Stomach (tissue), 8 donors: ENCODE measurements at regions not wholly inside any gene's neighbourhood (a gene's known extent, or its start where the extent isn't known, plus 50 kb on each side); places are given as distances from the start of the nearest gene placed in this dataset.

Experiments used
- DNase-seq, 2 donors: peaks; one replicate each; pipeline versions ENCODE4 v3.0.0 to v3.0.0-alpha.2; 2013 to 2019
- H3K27ac ChIP-seq, 5 donors: fragments of 200-600 bp in 4 of 5; sonication (generic) in 4 of 5; one replicate each; pipeline ENCODE4 v1.5.1; 2013 to 2019; ENCODE audit warnings: mild to moderate bottlenecking in 1 of 5, moderate library complexity in 1 of 5
- H3K27me3 ChIP-seq, 3 donors: fragments of 200-600 bp; sonication (generic); one replicate each; pipeline ENCODE4 v1.5.1; 2017 to 2019; ENCODE audit warnings: mixed run types in 1 of 3
- H3K36me3 ChIP-seq, 4 donors: fragments of 200-600 bp; sonication (generic); 1 replicate in 3 of 4; 2 replicates in 1 of 4; pipeline ENCODE4 v1.5.1; 2016 to 2019
- H3K4me1 ChIP-seq, 4 donors: fragments of 200-600 bp; sonication (generic); one replicate each; pipeline ENCODE4 v1.5.1; 2016 to 2019
- H3K4me3 ChIP-seq, 4 donors: fragments of 200-600 bp; sonication (generic) in 3 of 4; one replicate each; pipeline ENCODE4 v1.5.1; 2016 to 2019; ENCODE audit warnings: mild to moderate bottlenecking in 1 of 4
- H3K9me3 ChIP-seq, 4 donors: fragments of 200-600 bp; sonication (generic); one replicate each; pipeline ENCODE4 v1.5.1; 2016 to 2019
- CTCF ChIP-seq, 7 experiments: fragments of 450-650 bp in 4 of 7; fragments of 200-600 bp in 3 of 7; sonication (generic) in 3 of 7; IDR thresholded peaks; one replicate each; pipeline ENCODE4 v1.5.1; 2016 to 2019; ENCODE audit warnings: antibody characterized with exemption in 7 of 7, control low read depth in 2 of 7, mild to moderate bottlenecking in 1 of 7
- EP300 ChIP-seq: sonication (generic); formaldehyde crosslinking; IDR thresholded peaks from one replicate; pipeline ENCODE4 v1.6.1; 2017; ENCODE audit warnings: antibody characterized with exemption
- POLR2A ChIP-seq, 4 donors: fragments of 450-650 bp; IDR thresholded peaks; one replicate each; pipeline ENCODE4 v1.6.1; 2016; ENCODE audit warnings: antibody characterized with exemption in 4 of 4, control low read depth in 2 of 4, mild to moderate bottlenecking in 1 of 4, moderate library complexity in 1 of 4
- POLR2AphosphoS5 ChIP-seq, 3 donors: sonication (generic); formaldehyde crosslinking; IDR thresholded peaks; one replicate each; pipeline ENCODE4 v1.6.1; 2016; ENCODE audit warnings: antibody characterized with exemption in 3 of 3
- whole genome bisulfite sequencing, 5 donors: extraction: QIAGEN DNeasy Blood & Tissue Kit in 3 of 5; methylation state at CpG; one replicate each; pipeline versions ENCODE4 v1.1.5 to v1.1.7; 2013 to 2018; 5-methylcytosine and 5-hydroxymethylcytosine counted together
- intact Hi-C: fragments of 100-400 bp; cut with DNase I; formaldehyde crosslinking; loops from one replicate; pipeline ENCODE4 v1.15.1; 2023; ENCODE audit warnings: low total_unique reads
- donor health status: healthy with polysubstance abuse.
- donor health status: Bipolar disorder and iron deficiency.
- donor health status: healthy.

DNA sequence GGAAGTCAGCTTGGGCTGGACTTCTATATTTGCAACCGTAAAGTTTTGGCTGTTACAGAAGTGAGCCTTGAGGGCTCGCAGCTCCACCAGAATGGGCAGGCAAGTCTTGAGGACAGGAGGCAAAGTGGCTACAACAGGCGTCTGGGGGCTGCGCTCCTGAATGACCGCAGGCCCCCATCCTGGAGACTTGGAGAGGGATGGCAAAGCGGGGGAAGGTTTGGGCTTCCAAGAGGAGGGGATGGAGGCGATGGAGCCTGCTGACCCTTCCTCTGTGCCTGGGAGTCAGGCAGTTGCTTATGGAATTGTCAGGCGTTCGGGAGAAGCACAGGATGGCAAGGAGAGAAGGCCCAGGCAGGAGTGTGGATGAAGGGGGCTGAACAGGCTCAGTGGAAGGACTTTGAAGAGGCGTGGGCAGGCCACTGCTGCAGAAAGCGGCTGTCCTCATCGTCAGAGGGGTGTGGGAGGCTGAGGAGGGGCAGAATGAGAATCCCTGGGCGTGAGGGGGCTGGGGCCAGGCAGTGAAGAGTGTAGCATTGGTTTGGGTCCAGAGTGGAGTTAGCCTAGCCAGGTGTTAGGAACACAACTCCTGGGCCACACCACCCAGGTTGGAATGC is 72.3 kb downstream of the INHBB start:
- WGBS, 5 donors, result 82 to 91% (median 85%) methylated on average over 11 to 13 of the region's 13 CpGs
- DNase-seq, result peak in 1 of 2 donors; percentile 9
- no peaks in the 10 kb centered on the region for H3K9me3 ChIP-seq
- H3K36me3 ChIP-seq, result no peaks in the 10 kb centered on the region
- H3K4me3 ChIP-seq, result no peak overlapping the region
- TF ChIP-seq POLR2A (IDR thresholded peaks at IDR 0.05) (no peak), POLR2AphosphoS5 (IDR thresholded peaks at IDR 0.05) (no peak), EP300 (no peak), CTCF (IDR thresholded peaks at IDR 0.05) (no peak)
- peaks cover 0 to 13% (median 10%) of the 10 kb centered on the region in 4 donors for H3K4me1 ChIP-seq
- H3K27ac ChIP-seq, result no peak overlapping the region
- H3K27me3 ChIP-seq, result peaks cover 0 to 16% (median 0%) of the 10 kb centered on the region in 3 donors
- intact Hi-C loops, result no loop called here

DNA sequence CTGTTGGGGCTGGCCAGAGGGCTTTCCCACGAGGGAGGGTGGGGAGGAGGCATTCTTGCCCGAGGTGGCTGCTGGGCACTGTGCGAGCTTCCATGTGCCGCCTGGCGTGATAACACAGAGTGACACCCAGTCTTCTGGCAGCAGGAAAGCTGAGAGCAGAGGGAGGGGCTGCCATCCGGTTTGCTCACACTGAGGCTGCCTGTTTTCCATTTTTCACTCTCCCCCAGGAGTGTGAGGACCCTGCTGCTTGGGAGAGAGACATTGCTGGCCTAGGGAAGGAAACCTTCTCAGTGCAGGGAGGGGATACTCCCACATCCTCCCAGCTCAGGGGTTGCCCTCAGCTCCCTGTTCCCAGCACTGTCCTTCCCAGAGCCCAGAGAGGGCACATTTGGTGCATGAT is 73.1 kb downstream of the INHBB start:
- intact Hi-C loops, result no loop called here
- TF ChIP-seq CTCF (IDR thresholded peaks at IDR 0.05) (no peak), POLR2AphosphoS5 (IDR thresholded peaks at IDR 0.05) (no peak), POLR2A (IDR thresholded peaks at IDR 0.05) (no peak), EP300 (no peak)
- Histone ChIP-seq H3K36me3 (no peaks in the 10 kb centered on the region), H3K4me3 (no peak overlapping the region), H3K27me3 (peaks cover 0 to 17% (median 0%) of the 10 kb centered on the region in 3 donors), H3K27ac (no peak overlapping the region), H3K9me3 (no peaks in the 10 kb centered on the region), H3K4me1 (peaks cover 0 to 13% (median 10%) of the 10 kb centered on the region in 4 donors)
- WGBS, 5 donors, result 19 to 45% (median 24%) methylated on average over 6 of the region's 6 CpGs
- DNase-seq, result peak; percentile 58 to 59

DNA sequence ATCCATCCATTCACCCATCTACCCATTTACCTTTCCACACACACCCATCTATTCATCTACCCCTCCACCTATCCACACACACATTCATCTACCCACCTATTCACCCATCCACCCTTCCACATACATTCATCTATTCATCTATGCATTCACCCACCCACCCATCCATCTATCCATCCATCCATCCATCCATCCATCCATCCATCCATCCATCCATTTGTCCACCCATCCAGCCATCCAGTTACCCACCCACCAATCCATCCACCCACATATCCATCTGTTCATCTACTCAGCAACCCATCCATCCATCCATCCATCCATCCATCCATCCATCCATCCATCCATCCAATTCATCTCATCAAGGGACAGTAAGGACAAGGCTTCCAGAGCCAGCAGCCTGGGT is 74.0 kb downstream of the INHBB start:
- Histone ChIP-seq H3K27ac (no peak overlapping the region), H3K4me3 (no peak overlapping the region), H3K27me3 (peaks cover 0 to 19% (median 0%) of the 10 kb centered on the region in 3 donors), H3K4me1 (peaks cover 0 to 13% (median 10%) of the 10 kb centered on the region in 4 donors), H3K36me3 (no peaks in the 10 kb centered on the region), H3K9me3 (no peaks in the 10 kb centered on the region)
- DNase-seq, result no peak
- no peak for TF ChIP-seq CTCF (IDR thresholded peaks at IDR 0.05)
- no peak for TF ChIP-seq POLR2AphosphoS5 (IDR thresholded peaks at IDR 0.05)
- TF ChIP-seq EP300, result no peak
- TF ChIP-seq POLR2A (IDR thresholded peaks at IDR 0.05), result no peak
- intact Hi-C loops, result no loop called here

DNA sequence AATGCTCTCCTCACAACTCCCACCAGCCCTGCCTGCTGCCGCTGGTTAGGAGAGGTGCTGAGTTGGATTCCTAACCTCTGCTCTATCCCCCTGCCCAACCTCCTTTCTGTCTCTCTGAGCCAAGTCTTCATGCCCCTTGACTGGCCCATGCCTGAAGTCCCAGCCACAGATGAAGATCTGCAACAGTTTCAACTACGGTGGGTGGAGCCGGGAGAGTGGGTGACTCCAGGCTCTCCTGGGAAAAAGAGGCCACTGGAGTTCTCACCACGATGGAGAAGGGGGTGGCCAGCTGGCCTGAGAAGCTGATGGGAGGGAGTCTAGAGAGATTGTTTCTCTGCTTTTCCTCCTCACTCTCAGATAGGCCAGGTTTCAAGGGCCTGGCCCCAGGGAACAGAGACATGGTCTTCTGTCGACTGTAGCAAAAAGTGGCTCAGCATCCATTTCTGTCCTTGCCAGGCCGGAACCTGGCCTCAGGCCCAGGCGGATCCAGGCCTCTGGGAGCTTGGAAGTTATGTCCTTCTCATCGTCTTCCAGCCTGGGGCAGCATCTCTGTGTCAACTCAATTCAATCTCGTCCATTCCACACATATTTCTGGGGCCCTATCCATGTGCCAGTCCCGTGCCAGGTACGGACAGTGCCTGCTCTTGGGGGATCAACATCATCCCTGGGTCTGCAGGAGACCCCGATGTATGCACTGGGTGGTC is 75.3 kb downstream of the INHBB start:
- peak in 1 of 2 donors; percentile 22 for DNase-seq
- Histone ChIP-seq H3K27ac (no peak overlapping the region), H3K9me3 (no peaks in the 10 kb centered on the region), H3K36me3 (no peaks in the 10 kb centered on the region), H3K4me1 (peaks cover 0 to 13% (median 10%) of the 10 kb centered on the region in 4 donors), H3K4me3 (no peak overlapping the region), H3K27me3 (peaks cover 0 to 22% (median 0%) of the 10 kb centered on the region in 3 donors)
- 83 to 87% (median 85%) methylated on average over 12 of the region's 12 CpGs for WGBS, 5 donors
- TF ChIP-seq CTCF (IDR thresholded peaks at IDR 0.05) (no peak), POLR2A (IDR thresholded peaks at IDR 0.05) (no peak), POLR2AphosphoS5 (IDR thresholded peaks at IDR 0.05) (no peak), EP300 (no peak)
- intact Hi-C loops, result no loop called here
